Body of pancreas (tissue), 4 donors: ENCODE measurements at regions not wholly inside any gene's neighbourhood (a gene's known extent, or its start where the extent isn't known, plus 50 kb on each side); places are given as distances from the start of the nearest gene placed in this dataset.

Experiments used
- POLR2A ChIP-seq, 3 donors: fragments of 450-650 bp; IDR thresholded peaks; one replicate each; pipeline ENCODE4 v1.6.1; 2016; ENCODE audit warnings: antibody characterized with exemption in 3 of 3, mild to moderate bottlenecking in 2 of 3
- TF ChIP-seq, protein P1 (sequence below), 7 experiments: fragments of 450-650 bp in 4 of 7; fragments of 200-600 bp in 3 of 7; sonication (generic) in 3 of 7; IDR thresholded peaks; one replicate each; pipeline ENCODE4 v1.5.1; 2016 to 2019; ENCODE audit warnings: antibody characterized with exemption in 7 of 7

DNA sequence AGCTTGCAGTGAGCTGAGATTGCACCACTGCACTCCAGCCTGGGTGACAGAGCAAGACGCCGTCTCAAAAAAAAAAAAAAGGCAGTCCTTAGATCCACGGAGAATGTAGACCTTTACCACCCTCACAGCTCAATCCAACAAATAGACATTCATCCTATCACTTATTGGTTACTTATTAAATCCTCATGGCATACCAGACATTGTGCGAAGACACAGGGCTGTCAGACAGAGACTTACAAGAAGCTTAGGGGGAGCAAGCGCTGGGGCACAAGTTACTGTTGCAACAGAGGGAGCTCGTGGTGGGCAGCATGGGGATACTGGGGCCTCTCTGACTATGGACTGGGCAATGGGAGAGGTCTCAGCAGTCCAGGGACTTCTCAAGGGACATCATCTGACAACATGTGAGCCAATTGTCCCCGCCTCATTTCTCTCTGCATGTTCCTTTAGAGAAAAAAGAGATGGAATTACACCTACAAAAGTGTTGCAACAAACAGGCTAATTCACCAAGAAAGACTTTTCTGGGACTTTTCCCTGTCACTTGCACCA lies 82.8 kb upstream of the TNS3 start:
- TF ChIP-seq, protein P1, sequence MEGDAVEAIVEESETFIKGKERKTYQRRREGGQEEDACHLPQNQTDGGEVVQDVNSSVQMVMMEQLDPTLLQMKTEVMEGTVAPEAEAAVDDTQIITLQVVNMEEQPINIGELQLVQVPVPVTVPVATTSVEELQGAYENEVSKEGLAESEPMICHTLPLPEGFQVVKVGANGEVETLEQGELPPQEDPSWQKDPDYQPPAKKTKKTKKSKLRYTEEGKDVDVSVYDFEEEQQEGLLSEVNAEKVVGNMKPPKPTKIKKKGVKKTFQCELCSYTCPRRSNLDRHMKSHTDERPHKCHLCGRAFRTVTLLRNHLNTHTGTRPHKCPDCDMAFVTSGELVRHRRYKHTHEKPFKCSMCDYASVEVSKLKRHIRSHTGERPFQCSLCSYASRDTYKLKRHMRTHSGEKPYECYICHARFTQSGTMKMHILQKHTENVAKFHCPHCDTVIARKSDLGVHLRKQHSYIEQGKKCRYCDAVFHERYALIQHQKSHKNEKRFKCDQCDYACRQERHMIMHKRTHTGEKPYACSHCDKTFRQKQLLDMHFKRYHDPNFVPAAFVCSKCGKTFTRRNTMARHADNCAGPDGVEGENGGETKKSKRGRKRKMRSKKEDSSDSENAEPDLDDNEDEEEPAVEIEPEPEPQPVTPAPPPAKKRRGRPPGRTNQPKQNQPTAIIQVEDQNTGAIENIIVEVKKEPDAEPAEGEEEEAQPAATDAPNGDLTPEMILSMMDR (IDR thresholded peaks at IDR 0.05) = no peak
- TF ChIP-seq POLR2A (IDR thresholded peaks at IDR 0.05) = no peak
